ENCODE measurements at regions not wholly inside any gene's neighbourhood (a gene's known extent, or its start where the extent isn't known, plus 50 kb on each side); places are given as distances from the start of the nearest gene placed in this dataset.

DNA sequence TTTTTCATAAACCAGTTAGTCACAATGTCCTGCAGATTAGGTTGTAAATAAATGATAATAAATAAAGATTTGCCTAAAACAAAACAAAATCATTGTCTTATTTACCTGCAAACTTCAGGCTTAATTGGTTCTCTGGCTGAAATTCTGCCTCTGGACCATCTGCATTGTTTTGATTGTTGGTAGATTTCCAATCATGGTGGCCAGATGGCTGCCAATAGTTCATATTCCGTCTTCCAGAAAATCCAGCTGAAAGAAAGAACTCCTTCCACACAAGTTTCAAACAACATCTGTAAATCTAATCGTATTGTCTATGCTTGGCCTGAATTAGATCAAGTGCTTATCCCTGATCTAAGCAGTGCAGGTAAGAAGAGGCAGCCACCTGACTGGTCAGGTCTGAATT, 771.1 kb upstream of the ZEB2 start:
- no peak for TF ChIP-seq POLR2AphosphoS5 (IDR thresholded peaks at IDR 0.05; ENCODE audit: low read depth)
- TF ChIP-seq, protein P1, sequence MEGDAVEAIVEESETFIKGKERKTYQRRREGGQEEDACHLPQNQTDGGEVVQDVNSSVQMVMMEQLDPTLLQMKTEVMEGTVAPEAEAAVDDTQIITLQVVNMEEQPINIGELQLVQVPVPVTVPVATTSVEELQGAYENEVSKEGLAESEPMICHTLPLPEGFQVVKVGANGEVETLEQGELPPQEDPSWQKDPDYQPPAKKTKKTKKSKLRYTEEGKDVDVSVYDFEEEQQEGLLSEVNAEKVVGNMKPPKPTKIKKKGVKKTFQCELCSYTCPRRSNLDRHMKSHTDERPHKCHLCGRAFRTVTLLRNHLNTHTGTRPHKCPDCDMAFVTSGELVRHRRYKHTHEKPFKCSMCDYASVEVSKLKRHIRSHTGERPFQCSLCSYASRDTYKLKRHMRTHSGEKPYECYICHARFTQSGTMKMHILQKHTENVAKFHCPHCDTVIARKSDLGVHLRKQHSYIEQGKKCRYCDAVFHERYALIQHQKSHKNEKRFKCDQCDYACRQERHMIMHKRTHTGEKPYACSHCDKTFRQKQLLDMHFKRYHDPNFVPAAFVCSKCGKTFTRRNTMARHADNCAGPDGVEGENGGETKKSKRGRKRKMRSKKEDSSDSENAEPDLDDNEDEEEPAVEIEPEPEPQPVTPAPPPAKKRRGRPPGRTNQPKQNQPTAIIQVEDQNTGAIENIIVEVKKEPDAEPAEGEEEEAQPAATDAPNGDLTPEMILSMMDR (IDR thresholded peaks at IDR 0.05; ENCODE audit: insufficient read depth, low read length) = no peak
- TF ChIP-seq SPI1 (IDR thresholded peaks at IDR 0.05; ENCODE audit: borderline replicate concordance, low read depth) = no peak

All from HL-60 (cell line).